ENCODE measurements at regions not wholly inside any gene's neighbourhood (a gene's known extent, or its start where the extent isn't known, plus 50 kb on each side); places are given as distances from the start of the nearest gene placed in this dataset.

DNA sequence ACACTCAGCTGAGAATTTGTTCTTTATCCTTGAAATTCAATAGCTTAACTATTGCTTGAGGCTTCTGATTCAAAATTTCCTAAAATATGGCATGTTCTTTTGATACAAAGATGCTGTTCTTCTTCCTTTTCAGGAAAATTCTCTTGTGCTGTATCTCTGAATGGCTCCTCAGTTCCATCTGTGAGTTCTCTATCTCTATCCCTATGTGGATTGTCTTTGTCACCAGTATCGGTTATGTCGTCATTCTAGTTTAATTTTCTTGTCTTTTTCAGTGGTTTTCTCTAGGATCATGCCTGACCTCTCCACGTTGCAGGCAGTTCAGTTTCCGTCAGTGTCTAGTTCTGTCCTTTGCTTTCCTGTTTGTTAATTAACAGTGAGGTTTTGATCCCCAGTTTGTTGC lies 104.6 kb upstream of the GJB6 start:
- DNase-seq (no peak), ATAC-seq (no peak)
- CTCF ChIA-PET, result no interaction called here
- POLR2A ChIA-PET, result no interaction called here
- Mint-ChIP-seq H3K4me3 (no peak overlapping the region), H3K36me3 (ENCODE audit: low read depth) (no peaks in the 10 kb centered on the region), H3K27me3 (ENCODE audit: low read depth) (peaks cover 2% of the 10 kb centered on the region), H3K9me3 (ENCODE audit: insufficient read depth) (no peaks in the 10 kb centered on the region), H3K27ac (no peak overlapping the region), H3K4me1 (ENCODE audit: low read depth) (peaks cover 3% of the 10 kb centered on the region)

DNA sequence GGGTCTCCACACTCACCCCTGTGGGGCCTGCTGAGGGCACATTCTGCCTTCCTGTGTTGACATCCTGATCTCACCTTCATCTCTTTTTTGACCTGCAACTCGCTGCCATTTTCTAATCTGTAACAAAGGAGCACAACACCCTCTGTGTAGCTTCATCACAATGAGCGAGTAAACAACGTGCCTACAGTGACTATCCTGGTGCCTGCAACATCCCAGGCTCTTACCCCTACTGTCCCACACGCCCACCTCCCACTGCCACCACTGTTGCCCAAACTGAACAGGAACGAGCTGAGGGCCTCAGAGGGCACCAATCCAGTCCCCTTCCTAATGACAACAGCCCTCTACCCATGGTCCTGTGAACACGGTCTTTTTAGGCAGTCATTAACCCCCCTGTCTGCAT lies 102.2 kb upstream of the GJB6 start:
- Mint-ChIP-seq H3K4me3 (no peak overlapping the region), H3K27me3 (ENCODE audit: low read depth) (peaks cover 19% of the 10 kb centered on the region), H3K4me1 (ENCODE audit: low read depth) (peaks cover 3% of the 10 kb centered on the region), H3K9me3 (ENCODE audit: insufficient read depth) (no peaks in the 10 kb centered on the region), H3K36me3 (ENCODE audit: low read depth) (no peaks in the 10 kb centered on the region), H3K27ac (no peak overlapping the region)
- CTCF ChIA-PET, result no interaction called here
- POLR2A ChIA-PET, result no interaction called here
- no peak for DNase-seq
- no peak for ATAC-seq

DNA sequence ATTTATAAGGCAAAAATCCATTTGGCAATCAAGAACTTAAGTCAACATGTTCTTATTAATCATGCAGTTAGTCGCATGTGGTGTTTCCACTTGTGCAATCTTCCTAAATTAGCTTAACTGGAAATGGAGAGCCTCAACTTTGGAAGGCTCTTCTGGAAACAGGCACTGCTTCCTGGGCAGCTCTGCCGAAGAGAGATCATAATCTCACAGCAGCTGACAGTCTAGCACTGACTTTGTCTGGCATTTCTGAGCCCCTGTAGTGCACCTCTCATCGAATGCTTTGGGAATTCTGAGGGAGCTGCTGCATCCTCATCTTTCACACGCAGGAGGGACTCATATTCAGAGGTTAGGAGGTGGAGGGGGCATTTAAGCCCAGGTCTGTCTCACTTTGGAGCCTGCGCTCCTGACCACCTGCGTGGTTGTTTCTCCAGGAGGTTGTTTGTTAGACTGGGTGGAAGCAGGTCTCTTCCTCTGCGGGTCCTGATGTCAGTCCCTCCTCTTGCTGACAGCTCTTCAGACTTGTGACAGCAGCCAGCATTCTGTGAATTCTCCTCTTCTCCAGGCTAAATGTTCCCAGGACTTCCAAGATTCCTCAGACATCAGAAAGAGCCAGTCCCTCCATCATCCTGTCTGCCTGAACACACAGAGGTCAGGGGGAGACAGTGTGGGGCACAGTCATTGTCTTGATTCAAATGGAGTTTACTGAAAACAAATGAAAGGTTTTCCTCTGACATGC lies 100.4 kb upstream of the GJB6 start:
- CTCF ChIA-PET, result interaction anchor here (1.0 kb wide), 1 partner anchor 10 kb away, joined by 3 read pairs; no protein-coding TSS in a partner anchor

DNA sequence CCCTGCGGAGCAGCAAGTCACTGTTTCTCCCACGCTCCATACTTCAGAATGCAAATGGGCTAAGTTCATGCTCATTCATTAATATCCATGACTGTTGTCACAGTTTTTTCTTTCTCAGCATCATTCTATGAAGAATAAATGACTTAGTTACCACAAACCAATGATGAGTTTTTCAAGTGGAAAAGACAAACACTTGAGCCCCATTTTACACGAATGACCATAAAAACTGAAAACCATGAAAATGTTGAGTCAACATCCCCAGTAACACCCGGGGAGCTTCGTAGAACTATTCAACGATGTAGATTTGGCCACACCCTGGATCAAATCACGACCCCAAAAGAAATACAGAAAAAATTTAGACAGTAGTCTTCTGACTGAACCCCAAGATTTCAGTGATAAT lies 99.8 kb upstream of the GJB6 start:
- POLR2A ChIA-PET, result no interaction called here
- CTCF ChIA-PET, result interaction anchor here (1.0 kb wide), 1 partner anchor 10 kb away, joined by 3 read pairs; no protein-coding TSS in a partner anchor
- Mint-ChIP-seq H3K27me3 (ENCODE audit: low read depth) (peaks cover 21% of the 10 kb centered on the region), H3K4me3 (no peak overlapping the region), H3K9me3 (ENCODE audit: insufficient read depth) (peaks cover 8% of the 10 kb centered on the region), H3K27ac (no peak overlapping the region), H3K36me3 (ENCODE audit: low read depth) (no peaks in the 10 kb centered on the region), H3K4me1 (ENCODE audit: low read depth) (no peaks in the 10 kb centered on the region)
- DNase-seq (no peak), ATAC-seq (no peak)

More for the DNA sequence above, 100.4 kb upstream of the GJB6 start:
- no peak overlapping the region for H3K4me3 Mint-ChIP-seq
- H3K9me3 Mint-ChIP-seq (ENCODE audit: insufficient read depth), result peaks cover 8% of the 10 kb centered on the region
- no peak overlapping the region for H3K27ac Mint-ChIP-seq
- peaks cover 3% of the 10 kb centered on the region for H3K4me1 Mint-ChIP-seq (ENCODE audit: low read depth)
- H3K27me3 Mint-ChIP-seq (ENCODE audit: low read depth), result peaks cover 21% of the 10 kb centered on the region
- no peak for ATAC-seq
- H3K36me3 Mint-ChIP-seq (ENCODE audit: low read depth), result no peaks in the 10 kb centered on the region
- POLR2A ChIA-PET, result no interaction called here
- DNase-seq, result no peak

DNA sequence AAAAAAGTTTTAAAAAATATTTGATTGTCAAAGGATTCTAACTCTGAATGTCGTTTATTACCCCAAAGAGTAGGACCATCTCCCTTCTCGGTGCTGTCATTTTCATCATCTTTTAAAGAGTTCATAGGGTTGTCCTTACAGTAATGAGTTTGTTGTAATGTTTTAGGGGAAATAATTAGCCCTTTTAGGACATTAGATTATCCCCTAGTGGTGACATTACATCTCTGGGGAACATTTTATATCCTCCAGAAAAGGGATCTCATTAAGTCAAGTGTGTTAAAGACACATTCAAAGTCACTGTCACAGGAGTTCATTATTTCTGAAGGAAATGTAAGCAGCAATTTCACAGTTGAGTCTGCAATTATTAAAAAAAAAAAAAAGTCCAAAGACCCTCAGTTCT lies 99.3 kb upstream of the GJB6 start:
- H3K27me3 Mint-ChIP-seq (ENCODE audit: low read depth), result peaks cover 21% of the 10 kb centered on the region
- no peak for DNase-seq
- ChIA-PET POLR2A (no interaction called here), CTCF (interaction anchor here (1.0 kb wide), 1 partner anchor 11 kb away, joined by 3 read pairs; no protein-coding TSS in a partner anchor)
- H3K9me3 Mint-ChIP-seq (ENCODE audit: insufficient read depth), result peaks cover 8% of the 10 kb centered on the region
- H3K36me3 Mint-ChIP-seq (ENCODE audit: low read depth), result no peaks in the 10 kb centered on the region
- H3K27ac Mint-ChIP-seq, result no peak overlapping the region
- H3K4me1 Mint-ChIP-seq (ENCODE audit: low read depth), result no peaks in the 10 kb centered on the region
- H3K4me3 Mint-ChIP-seq, result no peak overlapping the region
- no peak for ATAC-seq

DNA sequence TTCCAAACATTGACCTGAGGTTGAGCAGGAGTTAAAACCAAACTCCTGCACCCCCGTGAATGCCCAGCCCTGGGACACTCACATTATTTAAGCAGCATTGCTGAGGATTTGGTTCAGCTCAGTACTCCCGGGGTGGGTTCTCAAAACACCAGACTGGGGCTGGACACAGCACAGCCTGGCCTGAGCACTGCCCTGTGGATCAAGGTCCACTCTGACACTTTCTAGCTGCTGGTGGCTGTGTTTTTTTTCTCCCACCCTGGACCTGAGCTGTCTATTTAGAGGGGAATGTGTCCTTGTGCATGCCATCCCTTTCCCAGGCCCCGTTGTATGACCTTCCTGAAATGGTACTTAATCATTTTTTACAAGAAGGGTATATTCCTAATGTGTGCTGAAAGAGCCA lies 94.7 kb upstream of the GJB6 start:
- ATAC-seq (no peak), DNase-seq (no peak)
- POLR2A ChIA-PET, result no interaction called here
- H3K27me3 Mint-ChIP-seq (ENCODE audit: low read depth), result peaks cover 30% of the 10 kb centered on the region
- H3K36me3 Mint-ChIP-seq (ENCODE audit: low read depth), result no peaks in the 10 kb centered on the region
- H3K4me3 Mint-ChIP-seq, result no peak overlapping the region
- no peaks in the 10 kb centered on the region for H3K4me1 Mint-ChIP-seq (ENCODE audit: low read depth)
- CTCF ChIA-PET, result no interaction called here
- H3K27ac Mint-ChIP-seq, result no peak overlapping the region
- peaks cover 12% of the 10 kb centered on the region for H3K9me3 Mint-ChIP-seq (ENCODE audit: insufficient read depth)

DNA sequence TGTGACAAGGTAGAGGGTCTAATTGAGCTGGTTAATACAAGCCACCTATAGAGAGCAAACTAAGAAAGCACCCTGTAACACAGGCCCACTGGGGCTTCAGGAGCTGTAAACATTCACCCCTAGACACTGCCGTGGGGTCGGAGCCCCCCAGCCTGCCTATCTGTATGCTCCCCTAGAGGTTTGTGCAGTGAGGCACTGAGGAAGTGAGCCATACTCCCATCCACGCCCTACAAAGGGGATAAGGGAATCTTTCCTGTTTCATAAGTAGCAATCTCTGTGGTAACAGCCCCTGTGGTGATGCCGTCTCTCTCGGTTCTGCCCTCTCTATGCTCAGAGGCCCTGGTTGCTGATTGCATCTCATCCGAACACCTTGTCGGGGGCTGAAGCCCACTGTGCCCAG lies 94.2 kb upstream of the GJB6 start:
- Mint-ChIP-seq H3K36me3 (ENCODE audit: low read depth) (no peaks in the 10 kb centered on the region), H3K9me3 (ENCODE audit: insufficient read depth) (peaks cover 12% of the 10 kb centered on the region), H3K4me1 (ENCODE audit: low read depth) (no peaks in the 10 kb centered on the region), H3K27ac (no peak overlapping the region), H3K27me3 (ENCODE audit: low read depth) (peaks cover 29% of the 10 kb centered on the region), H3K4me3 (no peak overlapping the region)
- ChIA-PET POLR2A (no interaction called here), CTCF (no interaction called here)
- no peak for ATAC-seq
- DNase-seq, result no peak

DNA sequence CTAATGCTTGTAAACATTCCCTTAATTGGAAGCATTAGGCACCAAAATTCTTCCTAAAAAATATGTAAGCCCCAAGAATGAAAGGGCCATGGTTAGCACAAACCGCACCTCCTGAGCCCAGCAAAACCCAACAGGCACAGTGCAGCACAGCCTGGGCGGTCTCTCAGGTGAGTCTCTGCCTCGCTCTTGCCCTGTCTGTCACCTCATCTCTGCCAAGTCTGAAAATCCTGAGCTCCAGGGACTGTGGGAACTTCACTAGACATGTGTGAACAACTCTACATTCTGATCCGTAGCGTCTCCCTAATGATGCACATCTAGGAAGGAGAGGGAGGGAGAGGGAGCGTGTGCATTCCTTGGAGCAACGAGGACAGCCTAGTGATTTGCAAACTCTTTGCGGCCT lies 88.8 kb upstream of the GJB6 start:
- H3K27ac Mint-ChIP-seq, result no peak overlapping the region
- H3K4me3 Mint-ChIP-seq, result no peak overlapping the region
- no peaks in the 10 kb centered on the region for H3K4me1 Mint-ChIP-seq (ENCODE audit: low read depth)
- H3K27me3 Mint-ChIP-seq (ENCODE audit: low read depth), result peaks cover 14% of the 10 kb centered on the region
- H3K36me3 Mint-ChIP-seq (ENCODE audit: low read depth), result no peaks in the 10 kb centered on the region
- POLR2A ChIA-PET, result no interaction called here
- CTCF ChIA-PET, result no interaction called here
- ATAC-seq (no peak), DNase-seq (no peak)
- peaks cover 4% of the 10 kb centered on the region for H3K9me3 Mint-ChIP-seq (ENCODE audit: insufficient read depth)

DNA sequence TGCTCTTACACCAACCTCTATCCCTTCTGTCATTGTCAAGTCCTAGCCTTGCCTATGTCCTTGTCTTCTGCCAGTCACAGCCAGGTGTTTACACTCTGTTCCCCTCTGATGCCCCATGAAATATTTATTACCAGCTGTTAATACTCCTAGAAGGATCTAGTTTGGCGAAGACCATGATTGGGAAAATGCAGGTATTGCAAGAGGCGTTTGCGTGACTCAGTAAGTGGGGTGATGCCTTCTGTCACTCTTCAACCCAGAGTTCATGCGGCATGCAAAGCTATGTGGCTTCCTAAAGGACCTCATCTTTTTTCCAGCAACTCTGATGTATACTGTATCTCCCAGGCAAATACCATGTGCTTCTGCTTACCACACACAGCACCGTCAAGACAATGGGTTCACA lies 81.8 kb upstream of the GJB6 start:
- Mint-ChIP-seq H3K27me3 (ENCODE audit: low read depth) (peaks cover 3% of the 10 kb centered on the region), H3K27ac (no peak overlapping the region), H3K4me3 (no peak overlapping the region), H3K36me3 (ENCODE audit: low read depth) (no peaks in the 10 kb centered on the region), H3K9me3 (ENCODE audit: insufficient read depth) (peaks cover 2% of the 10 kb centered on the region), H3K4me1 (ENCODE audit: low read depth) (no peaks in the 10 kb centered on the region)
- no peak for ATAC-seq
- POLR2A ChIA-PET, result interaction anchor here (0.7 kb wide), 1 partner anchor 103 kb away, joined by 3 read pairs; no protein-coding TSS in a partner anchor
- no peak for DNase-seq
- CTCF ChIA-PET, result no interaction called here

DNA sequence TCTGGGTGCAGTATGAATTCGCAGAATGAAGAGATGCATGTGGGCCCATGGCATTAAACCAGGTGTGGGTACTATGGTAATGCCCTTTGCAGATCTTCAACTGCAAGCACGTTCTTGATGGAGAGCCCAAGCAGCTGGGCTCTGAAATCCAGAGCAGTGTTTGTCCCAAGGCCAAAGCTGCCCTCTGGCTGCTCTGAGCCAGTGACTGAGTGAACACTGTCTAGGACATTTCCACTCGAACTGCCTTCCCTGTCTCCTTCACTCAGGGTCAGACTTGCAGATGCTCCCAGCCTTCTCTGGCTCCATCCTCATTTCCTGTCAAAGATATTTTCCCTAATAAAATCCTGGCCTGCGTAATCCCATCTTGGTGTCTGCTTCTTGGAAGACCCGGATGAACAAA lies 80.2 kb upstream of the GJB6 start:
- Mint-ChIP-seq H3K9me3 (ENCODE audit: insufficient read depth) (peaks cover 16% of the 10 kb centered on the region), H3K27ac (no peak overlapping the region), H3K27me3 (ENCODE audit: low read depth) (peaks cover 8% of the 10 kb centered on the region), H3K4me3 (no peak overlapping the region), H3K36me3 (ENCODE audit: low read depth) (no peaks in the 10 kb centered on the region), H3K4me1 (ENCODE audit: low read depth) (no peaks in the 10 kb centered on the region)
- ChIA-PET POLR2A (no interaction called here), CTCF (no interaction called here)
- ATAC-seq (no peak), DNase-seq (no peak)

DNA sequence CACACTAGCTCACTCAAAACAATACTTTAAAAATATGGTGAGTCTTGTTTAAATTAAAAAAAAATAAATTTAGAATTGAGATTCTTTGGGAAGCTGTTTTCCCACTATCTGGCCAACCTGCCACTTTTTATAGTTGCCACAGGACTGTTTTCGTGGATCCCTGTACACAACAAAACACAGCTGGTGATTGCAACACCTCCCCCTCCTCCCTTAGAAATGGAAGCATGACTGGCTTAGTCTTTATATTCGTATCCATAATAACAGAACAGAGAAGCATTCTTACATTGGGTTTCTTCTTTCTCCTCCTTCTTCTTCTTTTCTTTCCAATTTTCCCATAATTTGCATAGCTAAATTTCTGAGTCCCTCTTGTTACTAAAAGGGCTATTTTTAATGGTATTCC lies 79.5 kb upstream of the GJB6 start:
- H3K27ac Mint-ChIP-seq, result no peak overlapping the region
- no peaks in the 10 kb centered on the region for H3K36me3 Mint-ChIP-seq (ENCODE audit: low read depth)
- DNase-seq, result no peak
- no peak for ATAC-seq
- no peaks in the 10 kb centered on the region for H3K4me1 Mint-ChIP-seq (ENCODE audit: low read depth)
- H3K9me3 Mint-ChIP-seq (ENCODE audit: insufficient read depth), result peaks cover 16% of the 10 kb centered on the region
- ChIA-PET POLR2A (no interaction called here), CTCF (no interaction called here)
- peaks cover 8% of the 10 kb centered on the region for H3K27me3 Mint-ChIP-seq (ENCODE audit: low read depth)
- no peak overlapping the region for H3K4me3 Mint-ChIP-seq

DNA sequence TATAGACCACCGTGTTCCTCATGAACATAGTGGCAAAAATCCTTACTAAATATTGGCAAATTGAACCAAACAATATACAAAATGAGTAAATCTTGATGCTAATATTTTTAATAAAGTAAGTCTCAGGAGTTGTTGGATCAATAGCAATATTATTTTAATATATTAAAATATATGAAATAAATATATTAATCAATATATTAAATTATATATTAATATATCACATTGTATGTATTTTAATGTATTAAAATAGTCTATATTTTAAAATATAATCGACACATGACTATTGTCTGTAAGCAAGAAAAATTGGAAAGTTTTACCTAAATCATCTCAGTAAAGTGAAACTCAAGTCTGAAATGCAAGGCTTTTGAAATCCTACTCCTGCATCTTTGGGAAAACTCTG lies 78.9 kb upstream of the GJB6 start:
- H3K27ac Mint-ChIP-seq, result no peak overlapping the region
- POLR2A ChIA-PET, result no interaction called here
- H3K36me3 Mint-ChIP-seq (ENCODE audit: low read depth), result no peaks in the 10 kb centered on the region
- ATAC-seq (no peak), DNase-seq (no peak)
- H3K4me1 Mint-ChIP-seq (ENCODE audit: low read depth), result no peaks in the 10 kb centered on the region
- H3K27me3 Mint-ChIP-seq (ENCODE audit: low read depth), result peaks cover 11% of the 10 kb centered on the region
- peaks cover 16% of the 10 kb centered on the region for H3K9me3 Mint-ChIP-seq (ENCODE audit: insufficient read depth)
- CTCF ChIA-PET, result no interaction called here
- no peak overlapping the region for H3K4me3 Mint-ChIP-seq

DNA sequence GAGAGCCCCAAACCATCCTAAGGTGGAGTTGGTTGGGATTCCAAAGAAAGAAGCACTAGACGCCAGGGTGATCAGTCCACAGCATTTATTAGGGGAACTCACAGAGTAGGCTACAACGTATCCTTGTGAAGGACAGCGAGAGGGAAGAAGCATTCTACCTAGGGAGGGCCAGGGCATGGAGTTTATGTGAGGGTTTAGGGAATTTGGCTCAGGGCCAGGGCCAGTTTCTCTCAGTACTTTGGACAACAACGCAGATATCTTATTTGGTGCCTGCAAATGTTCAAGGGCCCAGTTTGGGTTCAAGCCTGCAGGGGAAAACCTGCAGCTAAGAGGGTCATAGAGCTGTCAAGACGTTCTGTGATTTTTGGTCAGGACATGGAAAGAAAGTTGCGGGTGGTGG lies 73.9 kb upstream of the GJB6 start:
- ChIA-PET POLR2A (no interaction called here), CTCF (no interaction called here)
- Mint-ChIP-seq H3K27me3 (ENCODE audit: low read depth) (peaks cover 30% of the 10 kb centered on the region), H3K4me1 (ENCODE audit: low read depth) (peaks cover 2% of the 10 kb centered on the region), H3K9me3 (ENCODE audit: insufficient read depth) (peaks cover 16% of the 10 kb centered on the region), H3K27ac (no peak overlapping the region), H3K36me3 (ENCODE audit: low read depth) (no peaks in the 10 kb centered on the region), H3K4me3 (no peak overlapping the region)
- ATAC-seq, result no peak
- no peak for DNase-seq

Data from activated CD8-positive, alpha-beta T cell treated with anti-CD3 and anti-CD28 coated beads, Interleukin-2, amount 10 ng/mL, durations not matched to agents 7 days and 5 days (primary cell).